GM18907 (cell line): ENCODE measurements at regions not wholly inside any gene's neighbourhood (a gene's known extent, or its start where the extent isn't known, plus 50 kb on each side); places are given as distances from the start of the nearest gene placed in this dataset.

Source experiments
- ATAC-seq: cut with Tn5 transposase; IDR thresholded peaks from one replicate; pipeline ENCODE4 v1.9.1; 2021; ENCODE audit warnings: mild to moderate bottlenecking, moderate library complexity; ENCODE audit not compliant: unreplicated experiment

DNA sequence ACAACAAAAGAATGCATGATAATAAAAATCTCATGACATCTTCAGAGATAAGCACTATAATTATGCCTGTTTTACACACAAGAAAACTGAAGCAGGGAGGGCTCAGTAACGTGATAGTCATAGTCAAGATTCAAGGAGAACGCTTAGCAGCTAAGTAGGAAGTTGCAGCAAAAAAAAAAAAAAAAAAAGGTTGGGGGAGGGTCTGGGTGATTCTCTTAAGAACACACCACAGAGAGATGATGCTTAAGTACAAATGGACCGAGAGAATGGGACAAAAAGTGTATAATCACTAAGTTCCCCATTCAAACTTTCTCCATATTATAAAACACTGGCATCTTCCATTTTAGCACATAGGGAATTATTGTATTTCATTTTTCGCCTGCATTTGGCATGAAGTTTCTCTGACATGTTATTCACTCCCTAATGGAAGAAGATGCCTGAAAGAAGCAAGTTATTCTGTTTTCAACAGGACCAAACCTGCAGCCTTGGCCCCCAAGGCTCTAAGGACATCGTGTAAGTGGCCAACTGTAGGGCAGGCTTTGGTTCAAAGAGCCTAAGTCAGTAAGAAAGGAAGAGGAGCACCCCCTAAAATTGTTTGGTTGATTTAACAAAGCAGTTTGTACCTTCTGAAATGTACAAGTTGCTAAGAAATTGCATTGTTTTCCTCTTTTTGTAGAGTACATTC lies 142.9 kb upstream of the TMPO start:
- ATAC-seq: no peak

- no peak for ATAC-seq
These were observed 142.3 kb upstream of the TMPO start for GRCh38 chr12:98373025-98373554.

GRCh38 chr12:98374007-98374406 lies 141.4 kb upstream of the TMPO start:
- no peak for ATAC-seq

DNA sequence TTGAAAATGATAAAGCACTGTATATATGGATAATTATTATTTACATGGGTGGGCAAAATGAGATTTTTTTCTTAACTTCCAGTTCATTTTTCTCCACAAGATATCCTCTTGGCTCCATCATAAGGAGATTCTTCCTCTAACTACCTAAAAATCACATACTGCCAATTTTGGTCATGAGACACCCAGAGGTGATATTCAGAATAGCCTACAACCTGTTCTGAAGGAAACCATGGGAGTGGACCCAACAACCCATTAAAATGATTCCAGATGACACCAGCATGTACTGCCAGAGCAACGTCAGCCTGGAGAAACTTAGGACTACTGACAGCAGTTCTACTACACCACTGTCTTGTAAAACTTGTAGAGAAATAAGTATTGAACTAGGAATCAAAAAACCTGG lies 136.3 kb upstream of the TMPO start:
- no peak for ATAC-seq

GRCh38 chr12:98385641-98386040 lies 129.7 kb upstream of the TMPO start:
- ATAC-seq: no peak

- no peak for ATAC-seq
These were observed 127.9 kb upstream of the TMPO start for GRCh38 chr12:98387444-98387843.

- no peak for ATAC-seq
These were observed 127.3 kb upstream of the TMPO start for GRCh38 chr12:98388126-98388525.

- ATAC-seq: no peak
These were observed 125.8 kb upstream of the TMPO start for GRCh38 chr12:98389593-98389992.

- ATAC-seq: peak; percentile 78
These were observed 117.9 kb upstream of the TMPO start for GRCh38 chr12:98397323-98398105.

- peak; percentile 37 for ATAC-seq
These were observed 115.9 kb upstream of the TMPO start for GRCh38 chr12:98399532-98399931.

GRCh38 chr12:98401427-98401826 lies 114.0 kb upstream of the TMPO start:
- ATAC-seq: peak; percentile 71

DNA sequence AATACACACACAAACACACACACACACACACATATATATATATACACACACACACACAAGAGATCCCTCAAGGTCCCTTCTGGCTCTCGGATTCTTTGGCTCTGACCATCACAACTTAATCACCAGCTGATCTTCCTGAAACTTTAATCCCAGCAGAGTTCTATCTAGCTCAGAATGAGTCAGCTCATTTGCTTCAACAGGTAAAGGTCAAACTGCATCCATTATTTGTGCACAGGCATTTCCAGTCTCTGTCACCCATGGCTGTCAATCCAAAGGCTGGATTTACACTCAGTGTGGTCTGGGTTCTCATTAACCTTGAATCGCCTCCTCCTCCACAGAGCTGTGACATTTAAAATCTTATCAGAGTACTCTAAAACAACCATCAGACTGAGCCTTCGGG lies 113.3 kb upstream of the TMPO start:
- no peak for ATAC-seq

DNA sequence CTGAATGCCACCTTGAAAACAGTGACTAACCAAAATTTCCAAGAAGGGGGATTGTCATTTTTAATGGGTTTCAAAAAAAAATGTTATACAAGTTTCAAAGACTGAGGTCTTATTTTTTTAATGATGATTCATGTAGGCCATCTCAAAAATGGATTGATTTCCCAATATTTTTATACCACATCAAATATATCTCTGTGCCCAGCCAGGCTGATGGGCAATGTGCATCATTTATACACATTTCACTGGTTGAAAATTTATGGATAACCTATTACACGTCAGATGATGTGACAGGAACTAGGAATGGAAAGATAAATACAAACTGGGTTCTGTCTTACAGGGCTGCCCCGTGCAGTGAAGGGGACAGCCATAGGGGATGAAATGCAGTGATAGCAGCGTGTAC lies 112.7 kb upstream of the TMPO start:
- ATAC-seq: no peak

DNA sequence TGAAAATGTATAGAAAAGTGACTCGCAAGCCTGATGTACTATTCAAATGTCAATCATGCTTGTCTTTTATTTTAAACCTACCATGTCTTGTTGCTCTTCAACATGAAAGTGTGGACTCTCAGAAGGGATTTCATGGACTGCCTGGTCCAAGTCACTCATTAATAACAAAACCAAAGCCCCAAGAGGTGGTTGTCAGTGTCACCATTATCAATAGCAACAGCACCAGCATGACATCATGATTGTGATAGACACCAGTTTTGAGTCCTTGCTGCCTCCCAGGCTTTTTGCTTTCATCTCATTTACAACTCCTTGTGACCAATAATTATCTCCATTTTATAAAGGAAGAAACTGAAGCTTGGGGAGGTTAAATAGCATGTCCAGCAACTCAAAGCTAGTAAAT lies 112.0 kb upstream of the TMPO start:
- peak; percentile 47 for ATAC-seq

DNA sequence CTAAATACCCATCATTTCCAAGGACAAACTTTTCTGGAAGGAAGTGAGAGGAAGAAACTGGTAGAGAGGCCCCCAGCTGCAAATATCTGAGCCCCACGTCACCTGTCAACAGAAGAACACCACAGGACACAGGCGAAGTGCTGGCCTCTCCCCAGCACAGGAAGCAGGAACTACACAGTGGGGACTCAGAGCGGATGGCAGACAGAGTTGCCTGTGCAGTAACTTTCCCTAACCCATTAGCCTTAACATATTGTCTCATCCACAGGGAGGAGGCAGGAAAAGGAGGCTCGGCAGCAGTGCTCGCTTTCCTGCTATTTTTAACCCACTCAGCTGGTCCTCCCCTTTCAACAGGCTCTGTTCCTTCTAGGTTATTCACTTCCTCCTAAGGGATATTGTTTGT lies 111.5 kb upstream of the TMPO start:
- ATAC-seq: no peak

DNA sequence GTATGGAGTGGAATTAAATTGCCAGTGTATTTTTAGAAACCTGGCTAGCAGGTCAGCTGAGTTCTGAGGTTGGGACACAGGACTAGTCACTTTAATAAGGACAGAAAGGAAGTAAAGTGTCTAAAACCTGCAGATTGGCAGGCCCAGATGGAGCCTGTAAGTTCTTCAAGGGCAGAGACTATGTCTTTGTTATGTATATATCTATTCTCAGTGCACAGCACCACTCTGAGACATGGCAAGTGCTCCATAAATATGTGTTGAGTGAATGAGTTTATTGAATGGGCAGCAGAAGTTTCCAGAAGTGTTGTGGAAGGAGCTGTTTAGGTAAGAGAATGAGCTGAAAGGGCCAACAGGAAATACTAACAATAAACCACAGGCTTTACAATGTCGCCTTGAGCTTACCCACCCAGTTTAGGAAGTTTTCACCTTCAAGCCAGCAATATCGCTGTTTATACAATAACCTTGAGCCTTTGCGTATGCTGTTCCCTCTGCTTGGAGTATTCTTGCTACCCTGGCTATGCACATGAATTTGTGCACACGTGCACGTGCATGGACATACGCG lies 109.5 kb upstream of the TMPO start:
- ATAC-seq: no peak

GRCh38 chr12:98406378-98406777 lies 109.0 kb upstream of the TMPO start:
- ATAC-seq: no peak

DNA sequence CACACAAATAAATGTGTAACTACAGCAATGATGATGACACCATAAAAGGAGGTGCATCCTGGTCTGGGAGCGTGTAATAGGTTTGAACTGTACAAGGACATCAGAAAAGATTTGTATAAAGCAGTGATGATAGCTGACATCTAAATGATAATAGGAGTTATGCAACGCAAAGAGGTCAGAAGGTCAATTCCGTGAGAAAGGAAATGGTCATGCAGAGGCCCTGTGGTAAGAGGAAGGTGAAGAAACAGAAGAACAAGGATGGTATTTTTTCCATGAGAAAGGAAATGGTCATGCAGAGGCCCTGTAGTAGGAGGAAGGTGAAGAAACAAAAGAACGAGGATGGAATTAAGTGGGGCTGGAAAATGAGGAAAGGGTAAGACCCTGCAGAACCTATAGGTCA lies 106.7 kb upstream of the TMPO start:
- ATAC-seq: no peak

- no peak for ATAC-seq
These were observed 105.8 kb upstream of the TMPO start for GRCh38 chr12:98409548-98409947.

DNA sequence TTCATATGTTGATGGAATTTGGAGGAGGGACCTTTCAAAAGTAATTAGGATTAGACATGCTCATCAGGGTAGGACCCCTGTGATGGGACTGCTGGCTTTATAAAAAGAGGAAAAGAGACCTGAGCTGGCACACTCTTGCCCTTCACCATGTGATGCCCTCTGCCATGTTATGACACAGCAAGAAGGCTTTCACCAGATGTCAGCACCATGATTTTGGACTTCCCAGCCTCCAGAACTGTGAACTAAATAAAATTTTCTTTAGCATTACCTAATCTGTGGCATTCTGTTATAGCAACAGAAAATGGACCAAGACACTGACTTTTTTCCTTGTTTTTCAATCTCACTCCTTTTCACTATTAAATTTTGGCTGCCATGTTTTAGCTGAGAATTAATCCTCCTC lies 105.0 kb upstream of the TMPO start:
- no peak for ATAC-seq

DNA sequence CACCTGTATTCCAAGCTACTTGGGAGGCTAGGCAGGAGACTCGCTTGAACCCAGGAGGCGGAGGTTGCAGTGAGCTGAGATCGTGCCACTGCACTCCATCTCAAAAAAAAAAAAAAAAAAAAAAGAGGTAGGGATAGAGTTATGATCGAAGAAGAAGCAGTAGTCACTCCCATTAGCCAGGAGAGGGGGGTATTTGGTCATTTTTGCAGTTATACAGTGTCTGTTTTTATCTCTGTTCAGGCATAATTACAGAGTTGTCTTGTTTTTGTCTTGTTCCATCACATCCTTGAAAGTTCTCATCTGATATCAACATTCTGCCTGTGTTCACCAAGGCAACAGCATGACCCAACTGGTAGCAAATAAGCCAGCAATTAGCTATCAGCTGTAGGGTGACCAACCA lies 98.5 kb upstream of the TMPO start:
- no peak for ATAC-seq

DNA sequence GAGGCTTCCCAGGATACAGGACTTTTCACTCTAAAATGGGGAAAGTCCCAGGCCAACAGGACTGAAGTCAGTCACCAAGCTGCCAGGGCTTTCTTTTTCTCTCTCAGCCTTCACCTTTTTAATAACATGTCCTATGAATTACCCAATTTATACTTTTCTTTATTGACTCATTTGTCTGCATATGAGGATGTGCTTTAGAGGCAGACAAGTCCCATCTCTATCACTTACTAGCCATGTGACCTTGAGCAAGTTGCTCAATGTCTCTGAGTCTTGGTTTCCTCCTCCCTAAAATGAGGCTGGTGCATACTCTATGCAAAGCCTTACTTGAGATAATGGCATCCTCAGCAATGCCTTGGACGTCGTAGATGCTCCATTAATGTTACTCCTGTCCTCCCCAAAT lies 98.1 kb upstream of the TMPO start:
- no peak for ATAC-seq
